ENCODE measurements at regions not wholly inside any gene's neighbourhood (a gene's known extent, or its start where the extent isn't known, plus 50 kb on each side); places are given as distances from the start of the nearest gene placed in this dataset.

DNA sequence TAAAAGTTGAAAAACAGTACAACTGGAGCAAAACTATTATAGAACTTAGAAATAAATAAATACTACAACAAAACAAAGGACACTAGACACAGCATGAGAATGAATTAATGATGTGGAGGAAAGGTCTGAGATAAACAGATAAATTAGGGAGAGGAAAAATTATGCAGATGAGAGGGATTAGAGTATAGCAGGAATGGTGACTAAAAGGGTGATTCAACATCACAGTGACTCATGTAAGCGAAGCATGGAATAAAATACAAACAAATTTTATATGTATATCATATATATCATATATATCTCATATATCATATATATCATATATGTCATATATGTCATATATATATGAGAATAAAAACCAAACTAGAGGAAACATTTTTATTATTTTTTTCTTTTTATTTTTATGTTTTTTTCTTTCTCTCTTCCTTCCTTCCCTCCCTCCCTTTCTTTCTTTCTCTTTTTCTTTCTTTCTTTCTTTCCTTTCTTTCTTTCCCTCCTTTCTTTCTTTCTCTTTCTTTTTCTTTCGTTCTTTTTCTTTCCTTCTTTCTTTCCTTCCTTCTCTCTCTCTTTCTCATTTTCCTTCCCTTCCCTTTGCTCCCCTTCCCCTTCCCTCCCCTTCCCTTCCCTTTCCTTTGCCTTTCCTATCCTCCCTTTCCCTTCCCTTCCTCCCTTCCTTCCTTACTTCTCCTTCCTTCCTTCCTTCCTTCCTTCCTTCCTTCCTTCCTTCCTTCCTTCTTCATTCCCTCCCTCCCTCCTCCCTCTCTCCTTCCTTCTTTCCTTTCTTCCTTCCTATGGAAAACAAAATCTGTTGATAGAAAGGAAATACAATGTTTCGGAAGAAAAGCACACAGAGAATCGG is 1014.6 kb downstream of the GRIK2 start:
- DNase-seq (ENCODE audit: low read depth): no peak

DNA sequence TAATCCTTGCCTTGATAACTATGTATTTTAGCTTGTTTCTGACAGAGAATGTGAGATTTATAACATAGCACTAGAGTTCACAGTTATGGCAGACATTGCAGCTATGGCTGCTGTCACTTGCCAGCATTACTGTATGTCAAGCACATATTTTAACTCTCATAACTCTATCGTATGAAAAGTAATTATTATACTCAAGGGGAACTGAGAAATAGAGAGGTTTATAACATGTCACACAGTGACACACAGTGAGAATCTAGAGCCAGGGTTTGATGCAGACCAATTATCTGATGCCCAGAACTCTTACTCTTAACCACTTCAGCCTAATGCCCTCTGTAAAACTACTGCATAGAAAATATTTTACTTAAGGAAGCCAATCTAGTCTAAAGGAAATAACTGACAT is 1012.4 kb downstream of the GRIK2 start:
- DNase-seq (ENCODE audit: low read depth): no peak

DNA sequence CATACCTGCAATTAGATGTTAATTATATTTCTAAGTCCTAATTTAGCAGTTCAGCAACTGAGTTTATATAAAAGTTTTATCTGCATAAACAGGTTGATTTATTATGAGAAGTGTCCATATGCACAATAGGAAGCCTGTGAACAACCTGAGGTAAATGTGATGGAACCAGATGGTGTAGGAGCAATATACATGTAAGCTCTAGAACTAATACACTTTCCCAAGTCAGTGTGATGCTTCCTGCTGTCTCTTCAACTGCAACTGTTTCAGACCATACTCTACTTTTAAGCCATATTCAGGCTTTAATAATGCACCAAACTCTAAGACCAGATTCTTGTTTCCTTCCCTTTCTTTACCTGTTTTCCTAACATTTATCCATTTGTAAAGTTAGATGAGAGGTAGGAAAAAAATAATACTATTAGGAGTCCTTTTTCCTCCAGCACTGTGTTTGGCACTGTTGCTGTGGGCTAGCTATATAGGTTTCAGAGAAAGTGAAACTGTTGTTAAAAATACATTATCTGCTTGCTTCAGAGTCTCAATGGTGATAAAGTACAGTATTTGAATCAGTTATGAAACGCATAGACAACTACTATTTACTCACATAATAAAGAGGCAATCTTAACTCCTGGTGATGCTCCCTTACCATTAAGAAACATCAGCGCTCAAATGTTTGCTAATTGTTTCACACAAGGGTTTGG is 1009.3 kb downstream of the GRIK2 start:
- DNase-seq (ENCODE audit: low read depth): no peak

DNA sequence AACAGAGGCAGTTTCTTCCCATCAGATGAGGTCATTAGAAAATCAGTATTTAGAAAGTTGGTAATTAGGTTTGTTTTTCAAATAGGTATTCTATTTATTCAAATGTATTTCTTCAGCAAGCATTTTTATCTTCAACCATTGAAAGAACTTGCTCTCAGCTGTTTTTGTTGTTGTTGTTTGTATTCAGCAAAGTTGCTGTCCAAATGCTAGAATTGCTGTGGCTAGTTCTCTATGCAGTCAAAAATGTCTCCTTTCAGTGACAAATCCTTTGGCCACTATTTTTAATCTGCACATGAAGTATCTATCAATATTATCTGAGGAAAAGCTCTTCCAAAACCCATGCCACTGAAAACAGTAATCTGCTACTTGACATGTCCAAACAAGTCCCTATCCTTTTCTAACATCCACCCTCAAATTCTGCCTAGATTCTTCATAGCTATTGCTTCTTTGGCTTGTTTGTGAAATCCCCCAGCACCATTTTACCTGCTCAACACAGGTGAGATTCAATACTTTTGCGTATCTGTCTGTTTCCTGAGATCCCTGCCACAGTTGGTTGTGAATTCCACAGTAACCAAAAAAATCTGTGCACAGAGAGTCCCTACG is 1005.4 kb downstream of the GRIK2 start:
- DNase-seq (ENCODE audit: low read depth): no peak

DNA sequence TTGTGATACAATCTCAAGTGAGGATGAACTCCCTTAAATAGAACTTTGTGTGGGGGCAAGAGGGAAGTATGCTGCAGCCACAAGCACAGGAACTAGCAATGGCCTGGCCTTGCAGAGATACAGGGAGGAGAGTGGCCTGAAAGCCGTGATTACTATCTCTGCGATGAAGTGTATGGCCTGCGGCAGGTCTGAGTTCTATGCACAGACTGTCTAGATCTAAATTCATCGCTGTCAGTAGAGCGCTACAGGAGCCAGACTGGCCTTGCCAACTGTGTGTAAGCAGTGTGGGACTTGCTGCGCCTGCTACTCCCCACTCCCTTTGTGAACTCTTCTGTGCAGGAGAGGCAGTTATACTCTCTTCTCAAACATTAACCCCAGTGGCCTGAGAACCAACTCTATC is 997.0 kb downstream of the GRIK2 start:
- no peak for DNase-seq (ENCODE audit: low read depth)

DNA sequence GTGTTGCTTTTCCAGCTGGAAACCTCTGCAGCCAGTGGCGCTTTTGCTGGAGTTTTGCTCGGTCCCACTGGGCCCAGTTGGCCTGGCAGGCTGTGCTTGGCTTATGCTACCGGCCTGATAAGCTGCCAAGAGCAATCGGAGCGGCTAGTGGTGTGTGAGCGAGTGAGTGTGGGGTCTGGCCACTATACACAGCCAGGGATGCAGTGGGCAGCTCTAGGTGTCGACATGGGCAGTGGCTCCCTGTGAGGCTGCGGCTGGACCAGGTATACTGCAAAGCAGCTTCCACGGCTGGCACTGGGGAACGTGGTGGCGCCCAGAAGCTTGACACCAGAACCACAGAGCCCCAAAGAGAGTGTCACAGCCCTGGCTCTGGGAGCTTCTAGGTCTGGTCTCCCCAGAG is 996.5 kb downstream of the GRIK2 start:
- no peak for DNase-seq (ENCODE audit: low read depth)

DNA sequence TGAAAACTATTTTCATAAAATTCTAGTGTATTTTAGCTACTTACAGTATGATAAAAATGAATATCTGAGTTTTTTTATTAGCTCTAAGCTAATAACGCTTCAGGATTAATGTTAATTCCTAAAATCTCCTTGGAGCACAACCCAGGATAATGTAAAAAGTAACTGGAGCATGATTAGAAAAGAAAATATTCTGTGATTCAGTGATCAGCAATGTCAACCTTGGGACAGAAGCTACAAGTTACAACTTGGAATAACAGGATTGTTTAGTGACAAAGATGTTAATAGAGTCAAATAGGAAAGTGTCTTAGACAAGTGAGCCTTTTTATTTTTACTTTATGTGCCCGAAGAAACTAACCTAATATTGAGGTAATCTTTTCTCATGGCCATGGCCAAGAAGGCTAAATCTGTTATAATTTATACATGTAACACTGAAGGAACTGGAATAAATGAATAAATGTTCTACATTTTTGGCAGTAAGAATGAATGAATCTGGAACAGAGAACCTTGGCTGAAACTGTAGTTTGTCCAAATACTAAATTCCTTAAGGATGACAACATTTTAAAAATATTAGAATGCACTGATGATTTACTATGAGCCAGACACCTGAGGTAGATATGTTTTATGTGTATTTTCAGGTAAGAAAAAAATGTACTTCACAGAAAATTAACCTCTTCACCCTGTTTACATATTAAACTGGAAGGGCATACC is 994.0 kb downstream of the GRIK2 start:
- DNase-seq (ENCODE audit: low read depth): no peak

DNA sequence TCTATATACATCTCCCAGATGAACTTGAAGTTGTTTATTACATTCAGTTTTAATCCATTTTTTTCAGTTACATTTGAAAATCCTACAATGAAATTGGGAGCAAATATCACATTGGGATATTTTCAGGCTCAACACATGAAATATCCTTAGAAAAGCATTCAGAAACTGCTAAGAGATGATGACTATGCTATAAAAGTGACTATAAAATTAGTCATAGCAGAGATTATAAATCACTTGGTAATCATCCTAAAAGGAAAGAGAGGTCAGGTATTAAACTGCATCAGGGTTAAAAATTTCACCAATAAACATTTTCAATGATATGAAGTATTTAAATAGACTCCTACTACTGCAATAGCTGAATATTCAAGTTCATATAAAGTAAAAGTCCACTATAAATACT is 987.7 kb downstream of the GRIK2 start:
- no peak for DNase-seq (ENCODE audit: low read depth)

DNA sequence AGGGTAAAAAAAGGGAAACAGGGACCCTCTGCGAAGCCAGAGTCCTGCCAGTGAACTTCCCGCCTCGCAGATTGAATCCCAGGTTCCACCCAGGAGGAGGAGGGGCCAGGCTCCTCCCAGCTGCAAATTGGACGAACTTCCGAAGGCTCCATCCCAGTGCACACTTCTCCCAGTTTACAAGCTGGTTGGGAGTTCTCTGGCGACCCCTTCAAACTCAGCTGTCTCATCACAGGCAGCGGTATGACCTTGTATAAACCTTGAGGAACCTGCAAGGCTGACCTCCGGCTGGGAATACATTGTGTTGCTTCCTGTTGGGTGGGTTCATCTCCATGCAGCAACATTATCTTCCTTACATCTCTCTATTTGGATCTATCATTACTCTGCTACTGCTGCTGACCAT is 962.7 kb downstream of the GRIK2 start:
- DNase-seq (ENCODE audit: low read depth): no peak

DNA sequence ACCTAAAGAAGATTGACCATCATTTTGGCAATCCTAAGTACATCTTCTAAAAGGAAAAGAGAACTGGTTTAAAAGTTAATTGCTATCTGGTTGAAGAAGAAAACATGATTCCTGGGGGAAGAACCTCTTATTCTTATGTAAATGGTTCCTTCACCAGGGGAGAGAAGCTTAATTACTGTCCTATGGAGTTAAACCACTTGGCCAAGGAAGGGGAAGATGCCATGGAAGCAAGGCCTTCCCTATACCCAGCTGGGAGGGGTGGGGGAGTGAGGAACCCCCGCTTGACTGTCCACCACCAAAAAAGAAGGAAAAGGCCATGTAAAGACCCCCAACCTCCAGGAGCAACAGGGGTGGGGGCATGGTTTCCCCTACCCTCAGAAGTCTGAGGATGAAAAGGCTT is 962.1 kb downstream of the GRIK2 start:
- no peak for DNase-seq (ENCODE audit: low read depth)

DNA sequence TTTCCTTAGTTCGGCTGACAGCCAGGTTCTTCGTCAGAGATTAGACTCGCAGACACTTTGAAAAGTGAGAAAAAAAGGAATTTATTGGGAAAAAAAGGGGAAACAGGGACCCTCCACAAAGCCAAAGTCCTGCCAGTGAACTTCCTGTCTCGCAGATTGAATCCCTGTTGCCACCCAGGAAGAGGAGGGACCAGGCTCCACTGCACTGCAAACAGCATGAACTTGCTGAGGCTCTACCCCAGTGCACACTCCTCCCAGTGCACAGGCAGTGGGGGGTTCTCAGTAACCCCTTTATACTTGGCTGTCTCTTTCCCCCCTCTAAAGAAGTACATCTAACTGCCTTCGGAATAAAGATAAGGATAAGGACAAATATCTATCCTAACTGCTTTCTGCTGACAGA is 959.0 kb downstream of the GRIK2 start:
- no peak for DNase-seq (ENCODE audit: low read depth)

DNA sequence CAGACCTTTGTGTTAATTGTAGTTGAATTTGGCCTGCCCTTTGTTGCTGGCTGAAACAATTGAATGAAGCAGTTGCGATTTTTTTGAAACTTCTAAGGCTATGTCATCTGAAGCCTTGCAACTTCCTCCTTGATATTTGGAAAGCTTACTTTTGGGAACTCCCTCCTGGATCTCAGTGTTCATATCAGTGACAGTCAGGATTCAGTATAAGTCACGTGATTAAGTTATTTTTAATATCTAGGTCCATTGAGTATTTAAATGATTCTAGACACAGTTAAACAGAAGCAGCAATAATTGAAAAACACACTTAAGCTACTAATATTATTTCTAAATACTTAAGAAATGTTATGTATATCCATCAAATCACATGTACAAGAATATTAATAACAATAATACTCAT is 951.3 kb downstream of the GRIK2 start:
- no peak for DNase-seq (ENCODE audit: low read depth)

DNA sequence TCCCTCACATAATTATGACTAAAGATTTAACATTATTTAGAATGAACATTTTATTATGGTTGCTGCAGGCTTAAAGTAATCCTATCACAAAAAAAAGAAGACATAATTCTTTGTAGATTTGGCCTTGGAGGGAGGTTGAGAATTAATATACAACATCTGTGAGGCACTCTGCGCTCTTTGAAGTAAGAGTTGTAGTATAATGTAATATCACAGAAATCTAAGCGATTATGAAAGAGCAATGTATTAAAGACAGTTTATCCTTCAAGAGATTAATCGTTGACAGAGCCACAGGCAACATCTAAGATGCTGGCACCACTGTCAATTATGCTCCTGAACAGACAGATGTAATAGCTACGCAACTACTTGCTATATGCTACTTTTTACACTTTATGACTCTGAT is 946.8 kb downstream of the GRIK2 start:
- no peak for DNase-seq (ENCODE audit: low read depth)

DNA sequence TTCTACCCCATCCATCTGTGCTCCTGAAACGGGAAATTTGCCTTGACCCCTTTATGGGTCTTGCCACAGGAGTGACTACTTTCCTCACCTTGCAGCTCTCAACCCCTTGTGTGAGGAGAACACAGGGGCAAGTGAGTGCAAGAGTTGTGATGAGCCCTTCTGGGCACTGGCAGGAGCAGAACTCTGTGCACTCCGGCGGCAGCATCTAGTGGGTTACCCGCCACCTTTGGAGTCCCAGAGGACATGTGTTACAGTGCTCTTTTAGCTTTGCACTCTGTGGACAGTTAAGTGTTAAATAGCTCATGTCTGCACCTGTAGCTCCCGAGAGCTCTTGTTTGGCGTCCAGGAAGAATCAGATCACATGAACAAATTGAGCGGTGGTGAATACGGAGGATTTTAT is 940.2 kb downstream of the GRIK2 start:
- DNase-seq (ENCODE audit: low read depth): no peak

DNA sequence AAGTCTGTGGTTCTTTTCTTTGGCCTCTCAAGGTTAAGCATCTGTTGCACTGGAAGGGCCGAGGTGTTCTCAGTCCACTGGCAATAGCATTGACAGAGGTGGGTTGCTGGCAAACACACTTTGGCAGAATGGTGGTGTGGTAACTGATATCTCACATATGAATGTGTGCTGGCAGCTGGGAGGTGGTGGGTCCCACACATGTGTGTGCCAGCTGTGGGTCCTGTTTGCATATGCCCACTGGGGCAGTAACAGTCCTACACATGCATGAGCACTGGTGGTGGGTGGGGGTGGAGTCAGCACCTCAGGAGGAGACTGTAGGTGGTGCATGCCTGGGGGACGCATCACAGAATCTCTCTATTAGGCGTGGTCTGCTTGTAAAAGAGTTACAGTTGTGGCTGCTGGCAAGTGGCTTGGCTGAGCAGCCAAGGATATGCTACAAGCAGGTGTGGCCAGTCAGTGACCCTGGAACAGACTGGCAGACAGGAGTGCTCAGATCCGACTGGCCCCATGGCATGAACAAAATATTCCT is 934.3 kb downstream of the GRIK2 start:
- DNase-seq (ENCODE audit: low read depth): no peak

DNA sequence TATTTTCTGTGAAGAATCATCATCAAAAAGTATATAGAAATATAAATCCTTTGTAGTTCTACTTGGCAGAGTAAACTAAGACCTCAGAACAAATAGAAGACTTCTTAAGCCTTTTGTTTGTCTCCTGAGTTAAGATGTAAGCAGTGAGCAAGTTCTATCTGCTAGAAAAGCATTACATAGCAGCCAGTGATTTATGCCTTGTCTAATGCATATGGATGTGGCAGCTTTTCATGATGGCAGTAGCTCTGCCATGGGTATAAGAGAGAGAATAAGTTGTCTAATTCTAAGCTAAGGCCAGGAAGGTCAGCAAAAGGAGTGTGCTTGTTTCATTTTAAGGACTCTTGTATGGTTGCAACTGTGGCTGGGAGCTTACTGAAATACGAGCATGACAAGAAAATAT is 920.2 kb downstream of the GRIK2 start:
- DNase-seq (ENCODE audit: low read depth): no peak

DNA sequence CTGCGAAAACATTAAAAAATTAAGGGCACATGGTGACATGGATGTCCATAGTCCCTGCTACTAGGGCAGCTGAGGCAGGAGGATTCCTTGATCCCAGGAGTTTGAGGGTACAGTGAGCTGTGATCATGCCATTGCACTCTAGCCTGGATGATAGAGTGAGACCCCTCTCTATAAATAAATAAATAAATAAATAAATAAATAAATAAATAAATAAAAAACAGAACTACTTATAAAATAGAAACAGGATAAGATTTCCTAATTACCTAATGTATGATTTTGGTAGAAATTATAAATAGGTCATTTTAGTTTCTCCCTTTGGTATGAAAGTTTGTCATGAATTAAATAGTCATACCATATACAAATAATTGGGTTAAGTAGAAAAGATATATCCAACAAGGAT is 916.2 kb downstream of the GRIK2 start:
- no peak for DNase-seq (ENCODE audit: low read depth)

DNA sequence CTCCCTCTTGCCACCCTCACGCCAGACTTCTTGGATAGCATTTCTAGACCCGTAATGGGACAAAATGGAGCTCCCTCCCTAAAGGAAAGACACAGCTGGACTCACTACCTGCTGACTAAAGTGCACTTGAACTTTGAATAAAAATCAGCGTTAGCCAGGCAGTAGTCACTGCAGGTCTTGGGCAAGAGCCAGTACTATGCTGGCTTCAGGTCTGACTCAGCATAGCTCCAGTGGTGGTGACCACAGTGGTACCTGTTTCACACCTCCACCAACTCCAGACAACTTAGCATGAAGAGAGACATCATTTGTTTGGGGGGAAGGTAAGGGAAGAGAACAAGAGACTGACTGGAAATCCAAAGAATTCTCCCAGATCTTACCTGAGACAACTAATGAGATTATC is 906.8 kb downstream of the GRIK2 start:
- DNase-seq (ENCODE audit: low read depth): no peak

DNA sequence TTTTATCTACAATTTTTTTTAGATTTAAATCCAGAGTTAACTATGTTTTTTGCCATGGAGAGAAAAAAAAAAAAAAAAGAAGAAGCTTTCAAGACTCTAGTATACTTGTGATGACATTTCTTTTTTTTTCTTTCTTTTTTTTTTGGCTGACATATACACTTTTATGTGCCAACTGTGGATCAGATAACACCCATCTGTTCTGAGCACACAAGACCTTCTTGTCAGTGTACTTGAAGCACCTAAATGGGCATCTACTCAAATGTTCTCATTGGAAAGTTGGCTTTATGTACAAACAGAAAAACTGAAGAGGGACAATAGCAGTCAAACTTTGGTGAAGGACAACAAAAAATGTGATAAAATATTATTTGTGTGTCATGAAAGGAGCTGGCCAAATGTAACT is 904.5 kb downstream of the GRIK2 start:
- DNase-seq (ENCODE audit: low read depth): no peak

All from stromal cell of bone marrow (primary cell).